RPMI7951 (cell line): ENCODE measurements at regions not wholly inside any gene's neighbourhood (a gene's known extent, or its start where the extent isn't known, plus 50 kb on each side); places are given as distances from the start of the nearest gene placed in this dataset.

Experiments
- DNase-seq: peaks from one replicate; pipeline ENCODE4 v3.0.0-alpha.2; 2012; ENCODE audit warnings: low read depth

DNA sequence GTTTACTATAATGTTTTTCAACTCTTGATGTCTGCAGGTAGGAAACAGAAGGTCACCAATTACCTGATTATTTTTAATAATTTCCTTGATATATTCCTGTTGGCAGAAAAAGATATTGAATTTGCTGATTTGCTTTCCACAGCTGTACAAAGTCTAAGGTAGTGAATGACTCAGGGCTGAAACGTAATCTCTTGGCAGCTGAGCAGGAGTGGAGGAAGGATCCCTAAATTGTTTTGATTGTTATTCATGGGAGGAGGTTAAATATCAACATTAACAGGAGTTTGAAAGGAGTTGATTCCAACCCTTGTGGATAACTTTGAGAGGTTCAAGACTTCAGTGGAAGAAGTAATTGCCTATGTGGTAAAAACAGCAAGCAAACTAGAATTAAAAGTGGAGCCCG is 345.2 kb upstream of the SLC8A1 start:
- no peak for DNase-seq

DNA sequence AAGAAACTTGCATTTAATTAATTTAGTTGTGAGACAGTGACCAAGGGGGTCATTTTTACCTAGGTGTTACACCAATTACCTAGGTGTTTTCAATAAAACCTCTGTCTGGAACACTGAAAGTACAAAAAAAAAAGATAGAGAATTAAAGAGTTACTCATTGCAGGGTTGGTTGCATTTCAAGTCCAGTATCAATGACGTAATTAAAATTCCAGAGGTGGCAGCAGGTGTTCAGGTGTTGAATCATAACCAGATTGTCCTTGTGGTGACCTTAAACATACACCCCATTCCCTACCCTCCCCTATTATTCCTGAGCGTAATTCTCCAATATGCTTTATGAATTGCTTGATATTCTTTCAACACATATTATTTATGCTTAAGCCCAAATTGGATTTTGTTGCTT is 352.0 kb upstream of the SLC8A1 start:
- no peak for DNase-seq

DNA sequence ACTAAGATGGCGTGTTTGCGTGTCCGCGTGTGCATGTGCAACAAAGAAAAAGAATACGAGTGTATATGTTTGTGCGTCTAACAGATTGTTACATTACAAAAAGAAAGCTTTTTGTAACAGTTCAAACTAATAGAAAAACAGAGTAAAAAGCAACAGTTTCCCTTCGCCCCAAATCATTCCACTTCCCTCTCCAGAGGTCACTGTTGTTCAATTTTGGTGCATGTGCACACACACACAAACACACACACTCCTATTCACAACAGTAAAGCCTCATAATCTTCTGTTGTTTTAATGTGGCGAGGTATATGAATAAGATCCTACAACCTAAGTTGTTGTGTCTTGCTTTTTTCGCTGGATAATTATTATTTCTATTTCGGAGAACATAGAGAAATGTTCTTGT is 357.3 kb upstream of the SLC8A1 start:
- no peak for DNase-seq

DNA sequence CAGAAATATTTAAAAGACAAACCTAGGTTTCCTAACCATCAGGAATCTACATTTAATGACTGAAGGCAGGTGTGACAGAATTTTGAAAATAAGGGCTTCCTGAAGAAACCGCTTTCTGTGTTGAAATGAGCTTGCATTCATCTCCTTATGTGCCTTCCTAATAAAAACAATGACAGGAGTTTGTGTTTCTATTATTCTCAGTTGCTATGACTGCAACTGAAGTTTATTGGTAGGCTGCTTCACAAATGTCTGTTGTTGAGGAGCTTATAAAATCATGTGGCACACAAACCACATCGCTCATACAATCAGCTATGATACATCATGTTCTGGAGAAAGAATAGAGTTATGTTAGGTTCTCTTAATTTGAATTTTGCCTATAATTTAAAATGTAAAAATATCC is 362.7 kb upstream of the SLC8A1 start:
- no peak for DNase-seq

DNA sequence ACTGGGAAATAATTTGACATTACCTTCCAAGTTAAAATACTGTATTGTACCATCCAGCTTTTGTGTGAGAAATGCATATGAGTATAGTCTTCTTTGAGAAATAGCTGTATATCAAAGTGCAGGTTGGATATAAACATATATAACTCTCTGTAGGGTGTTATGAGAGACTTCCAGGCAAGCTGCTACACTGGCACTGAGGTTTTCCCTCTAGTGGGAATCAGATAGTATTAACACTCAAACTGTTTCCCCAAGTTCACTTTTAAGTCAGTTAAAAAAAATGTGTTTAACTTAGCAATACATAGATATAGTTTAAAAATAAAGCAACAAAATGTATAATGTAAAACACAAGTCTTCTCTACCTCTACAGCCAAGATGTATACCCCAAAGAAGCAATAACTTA is 368.4 kb upstream of the SLC8A1 start:
- peak; percentile 1 for DNase-seq

DNA sequence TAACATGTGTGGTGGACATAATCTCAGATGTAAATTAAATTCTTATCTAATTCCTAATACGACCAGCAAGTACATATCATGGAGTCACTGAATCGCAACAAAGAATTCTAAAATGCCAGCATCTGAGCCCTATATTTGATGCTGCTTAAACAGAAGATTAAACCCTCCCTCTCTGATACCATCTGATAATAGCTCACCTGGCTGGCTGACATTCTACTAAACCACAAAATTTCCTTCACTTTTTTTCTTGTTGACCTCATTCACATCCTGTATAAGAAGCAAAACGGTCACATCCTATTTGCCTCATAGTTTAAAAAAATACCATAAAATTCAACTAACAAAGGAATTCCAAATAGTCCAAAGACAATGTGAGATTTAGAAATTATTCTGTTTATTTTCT is 371.6 kb upstream of the SLC8A1 start:
- DNase-seq, result no peak

DNA sequence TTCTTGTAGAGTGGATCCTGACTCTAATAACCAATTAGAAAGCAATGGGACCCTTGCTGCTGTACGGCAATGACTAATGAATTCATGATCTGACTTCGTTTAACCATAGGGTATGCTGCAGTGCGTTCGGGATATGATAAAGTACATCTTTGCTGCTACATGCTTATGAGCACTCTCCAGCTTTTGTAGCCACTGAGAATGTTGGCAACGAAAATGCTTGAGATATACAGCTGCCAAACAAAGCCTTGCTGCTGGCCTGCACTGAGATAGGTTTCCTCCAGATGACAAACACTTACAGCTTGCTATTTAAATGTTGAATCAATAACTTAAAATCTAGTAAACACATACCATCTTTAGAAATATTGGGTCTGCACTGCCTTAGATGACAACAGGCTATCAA is 372.4 kb upstream of the SLC8A1 start:
- DNase-seq, result no peak

DNA sequence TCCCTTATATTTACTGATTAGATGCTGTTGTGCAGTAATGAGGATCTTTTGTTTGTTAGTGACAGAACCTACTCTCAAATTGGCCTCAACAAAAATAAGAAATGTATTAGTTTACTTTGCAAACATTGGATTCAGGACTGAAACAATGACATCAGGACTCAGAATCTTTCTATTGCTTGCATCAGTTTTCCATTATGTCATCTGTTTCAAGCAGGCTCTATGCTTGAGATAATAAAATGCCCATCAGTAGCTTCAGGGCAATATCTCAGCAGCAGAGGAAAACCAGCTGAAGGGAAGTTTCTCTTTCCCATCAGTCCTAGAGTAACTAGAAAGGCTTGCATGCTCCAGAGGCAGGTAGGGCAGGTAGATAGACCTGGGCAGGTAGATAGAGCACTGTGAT is 375.5 kb upstream of the SLC8A1 start:
- DNase-seq, result no peak

DNA sequence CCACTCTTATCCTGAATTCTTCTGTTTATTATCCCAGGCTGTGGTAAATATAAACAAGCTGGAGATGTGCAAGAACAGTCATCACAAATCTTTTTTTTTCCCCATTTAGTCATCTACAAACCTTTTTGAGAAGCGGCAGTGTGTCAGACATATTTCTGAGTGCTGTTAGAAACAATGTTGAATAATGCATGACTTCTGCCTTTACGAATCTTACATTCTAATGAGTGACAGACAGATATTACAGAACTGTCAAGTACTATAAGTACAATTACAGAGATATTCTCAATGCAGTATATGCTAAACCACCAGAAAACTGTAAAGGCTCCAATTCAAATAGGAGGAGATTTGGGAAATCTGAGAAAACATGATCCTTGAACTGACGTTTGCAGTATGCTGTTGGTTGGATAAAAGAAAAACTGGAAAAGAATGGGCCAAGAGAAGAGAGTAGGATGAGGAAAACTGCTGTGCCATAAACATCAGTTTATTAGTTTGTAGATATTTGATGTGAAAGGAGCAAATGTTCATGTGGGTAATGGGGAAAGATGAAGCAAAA is 379.5 kb upstream of the SLC8A1 start:
- DNase-seq, result no peak

DNA sequence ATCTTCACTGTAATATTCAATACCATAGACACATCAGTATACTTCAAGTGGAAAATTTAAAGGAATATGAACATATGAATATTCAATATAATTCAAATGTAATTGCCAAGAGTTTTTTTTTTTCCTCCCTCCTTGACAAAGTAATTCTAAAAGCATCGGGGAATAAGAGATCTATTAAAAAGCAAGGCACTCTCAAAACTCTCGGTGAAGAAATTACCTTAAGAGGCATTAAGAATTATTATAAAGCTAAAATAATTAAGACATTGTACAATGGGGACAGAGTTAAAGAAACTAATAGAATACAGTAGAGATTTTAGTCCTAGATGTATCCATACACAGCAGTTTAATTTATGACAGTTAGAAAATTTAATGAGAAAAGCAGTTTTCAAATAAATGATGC is 390.0 kb upstream of the SLC8A1 start:
- no peak for DNase-seq

DNA sequence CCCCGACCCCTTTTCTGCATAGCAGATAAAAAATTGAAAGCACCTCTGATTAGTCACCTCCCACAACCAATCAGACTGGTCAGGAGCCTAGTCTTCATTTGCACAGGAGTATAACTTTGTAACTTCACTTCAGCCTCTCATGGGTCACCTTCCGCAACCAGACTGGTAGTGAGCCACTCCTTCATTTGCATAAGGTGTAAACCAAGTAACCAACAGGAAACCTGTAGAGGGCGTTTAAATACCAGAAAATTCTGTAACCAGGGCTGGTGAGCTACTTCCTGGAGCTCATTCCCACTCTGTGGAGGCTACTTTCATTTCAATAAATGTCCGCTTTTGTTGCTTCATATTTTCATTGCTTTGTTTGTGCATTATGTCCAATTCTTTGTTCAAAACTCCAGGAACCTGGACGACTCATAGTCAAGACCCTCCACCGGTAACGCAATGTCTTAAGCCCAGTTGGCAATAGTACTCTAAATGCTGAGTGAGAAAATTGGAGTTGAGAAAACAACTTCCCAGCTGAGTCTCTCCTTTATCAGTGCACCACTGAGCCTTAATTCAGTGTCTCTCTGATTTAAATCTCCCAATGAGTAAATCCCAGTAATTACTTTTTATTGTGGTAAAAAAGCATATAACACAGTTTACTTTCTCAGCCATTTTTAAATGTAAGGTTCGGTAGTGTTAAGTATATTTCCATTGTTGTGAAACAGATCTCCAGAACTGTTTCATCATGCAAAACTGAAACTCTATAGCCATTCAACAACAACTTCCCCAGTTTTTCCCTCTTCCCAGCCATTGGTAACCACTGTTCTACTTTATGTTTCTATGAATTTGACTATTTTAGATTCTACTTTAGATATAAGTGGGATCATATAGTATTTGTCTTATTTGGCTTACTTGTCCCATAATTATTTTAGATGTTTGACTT is 392.7 kb upstream of the SLC8A1 start:
- DNase-seq, result peak; percentile 16

DNA sequence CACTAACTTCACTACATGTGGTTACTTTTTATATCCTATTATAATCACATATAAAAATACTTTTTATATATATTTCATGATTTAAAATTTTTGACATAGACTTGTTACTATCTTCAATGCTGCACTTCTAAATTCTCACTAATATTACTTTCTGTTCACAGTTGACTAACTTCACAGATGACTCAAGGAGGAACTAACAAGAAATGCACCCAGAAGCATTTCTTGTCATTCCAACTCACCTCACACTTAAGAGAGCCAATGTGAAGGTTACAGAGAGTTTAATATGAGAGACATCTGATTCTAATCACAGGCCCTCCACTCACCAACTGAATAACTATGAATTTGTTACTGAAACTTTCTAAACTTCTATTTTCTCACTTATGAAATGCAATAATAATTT is 399.8 kb upstream of the SLC8A1 start:
- DNase-seq, result no peak

DNA sequence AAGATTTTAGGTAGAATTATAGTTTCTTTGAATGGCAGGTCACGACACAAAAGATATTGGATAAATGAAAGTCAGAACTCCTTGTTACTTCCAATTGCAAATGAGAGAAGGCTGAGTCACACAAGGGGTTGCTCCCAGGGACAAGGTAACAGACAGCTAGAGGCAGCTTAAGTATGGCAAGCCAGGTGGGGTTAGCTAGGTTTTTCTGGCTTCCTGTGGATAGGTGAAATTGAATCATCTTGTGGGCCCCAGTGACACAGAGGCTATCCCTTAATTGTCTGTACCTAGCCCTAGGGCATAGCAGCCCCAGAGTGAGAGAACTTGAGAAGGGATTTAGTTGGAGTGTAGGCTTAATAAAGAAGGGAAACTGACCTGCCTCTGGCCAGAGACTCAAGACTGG is 407.7 kb upstream of the SLC8A1 start:
- no peak for DNase-seq

DNA sequence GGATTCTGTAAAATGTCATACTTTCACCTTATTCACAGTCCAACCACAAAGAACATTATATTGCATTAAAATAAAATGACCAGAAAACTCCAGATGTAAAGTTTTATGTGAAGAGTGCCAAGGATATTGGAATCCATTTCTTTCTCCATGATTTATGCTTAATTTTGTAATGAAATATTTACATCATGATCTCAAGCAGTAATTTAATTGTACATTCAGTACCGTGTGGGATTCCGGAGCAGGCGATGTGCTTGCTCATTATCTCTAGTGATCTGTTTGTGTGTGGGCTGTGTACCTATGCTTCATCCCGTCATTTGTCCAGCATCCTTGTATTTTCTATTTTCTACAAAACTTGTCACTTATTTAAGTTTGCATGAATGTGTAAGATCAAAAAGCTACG is 415.9 kb upstream of the SLC8A1 start:
- no peak for DNase-seq

DNA sequence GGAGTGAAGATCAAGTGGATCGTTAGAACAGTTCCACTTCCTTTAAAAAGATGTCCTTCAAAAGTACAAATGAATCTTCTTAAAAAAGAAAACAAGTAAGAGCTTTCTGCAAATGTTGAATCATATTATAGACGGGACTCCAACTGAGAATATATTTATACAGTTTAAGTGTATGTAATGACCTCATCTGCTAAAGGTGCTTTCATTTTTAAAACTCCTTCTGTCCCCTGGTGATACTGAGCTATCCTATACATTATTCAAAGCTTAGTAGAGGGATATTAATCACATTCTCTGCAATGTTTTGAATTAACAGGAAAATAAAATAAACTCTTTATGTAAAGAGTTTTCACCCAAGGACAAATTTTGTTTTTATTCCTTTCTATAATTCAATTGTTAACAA is 420.7 kb upstream of the SLC8A1 start:
- DNase-seq, result no peak

DNA sequence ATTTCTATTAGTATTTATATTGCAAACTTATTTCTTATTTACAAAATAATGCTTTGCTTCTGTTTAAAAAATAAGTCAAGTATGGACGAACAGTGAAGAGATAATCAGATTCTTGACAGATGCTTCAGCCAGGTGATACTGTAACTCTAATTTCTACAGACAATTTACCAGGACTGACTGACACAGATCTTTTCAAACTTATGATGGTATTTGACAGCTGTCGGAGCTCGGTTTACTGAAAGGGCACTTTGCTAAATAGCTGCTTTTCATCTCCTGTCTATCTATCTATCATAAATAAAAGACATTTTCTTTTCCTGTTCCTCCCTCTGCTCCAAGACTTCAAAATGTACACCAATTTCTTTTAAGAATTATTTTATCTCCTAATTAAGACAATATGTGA is 422.5 kb upstream of the SLC8A1 start:
- no peak for DNase-seq

DNA sequence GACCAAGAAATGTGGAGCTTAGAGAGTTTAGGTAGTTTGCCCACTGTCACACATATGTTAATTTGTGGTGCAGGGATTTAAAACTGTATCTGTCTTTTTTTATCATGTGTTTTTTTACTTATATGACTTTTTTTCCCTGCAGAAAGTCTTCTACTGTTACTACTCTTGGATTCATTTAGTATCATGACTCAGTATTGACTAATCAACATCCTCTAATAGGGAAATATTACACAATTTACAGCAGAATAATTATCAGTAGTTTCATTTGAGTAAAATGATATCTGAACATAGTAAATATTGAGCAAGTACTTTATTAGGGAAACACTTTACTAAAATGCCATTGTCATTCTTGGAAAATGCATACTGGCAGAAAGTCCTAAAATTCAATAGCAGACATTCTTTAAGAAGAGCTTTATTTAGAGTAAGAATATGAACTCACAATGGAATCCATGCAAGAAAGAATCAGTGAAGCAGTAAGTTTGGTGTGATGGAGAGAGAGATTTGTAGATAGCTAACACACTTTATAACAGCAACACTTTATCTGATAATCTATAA is 425.9 kb upstream of the SLC8A1 start:
- DNase-seq, result no peak

DNA sequence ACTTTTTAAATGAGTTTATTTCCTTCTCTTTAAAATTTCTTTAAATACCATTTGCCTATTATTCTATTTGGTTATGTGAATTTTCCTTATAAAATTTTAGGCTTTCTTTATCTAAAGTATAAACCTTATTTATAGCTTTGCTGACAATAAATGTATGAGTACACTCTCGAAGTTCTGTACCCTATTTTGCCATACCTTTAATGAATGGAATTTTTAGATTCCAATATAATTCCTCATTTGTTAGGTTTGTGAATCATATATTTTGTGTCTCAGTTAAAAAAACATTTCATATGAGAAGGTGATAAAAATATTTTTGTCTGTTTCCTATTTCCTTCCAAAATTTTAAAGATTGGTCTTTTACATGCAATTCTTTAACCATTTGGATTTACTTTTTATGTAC is 427.4 kb upstream of the SLC8A1 start:
- no peak for DNase-seq

DNA sequence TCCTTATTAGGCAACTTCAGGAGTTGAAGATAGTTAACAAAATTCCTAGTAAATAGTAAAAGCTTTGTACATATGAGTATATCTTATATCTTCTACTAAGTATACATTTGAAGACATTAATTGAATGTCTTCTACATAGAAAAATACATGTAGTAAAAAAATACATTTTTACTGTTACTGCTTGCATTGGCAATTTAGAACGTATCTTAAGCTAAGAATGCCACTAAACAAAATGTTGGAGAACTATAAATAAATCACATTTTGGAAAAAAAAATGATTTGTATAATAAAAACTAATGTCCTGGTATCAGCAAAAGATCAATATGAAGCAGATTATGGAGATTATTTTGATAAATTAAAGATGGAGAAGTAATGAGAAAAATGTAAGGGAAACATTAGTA is 434.2 kb upstream of the SLC8A1 start:
- no peak for DNase-seq

DNA sequence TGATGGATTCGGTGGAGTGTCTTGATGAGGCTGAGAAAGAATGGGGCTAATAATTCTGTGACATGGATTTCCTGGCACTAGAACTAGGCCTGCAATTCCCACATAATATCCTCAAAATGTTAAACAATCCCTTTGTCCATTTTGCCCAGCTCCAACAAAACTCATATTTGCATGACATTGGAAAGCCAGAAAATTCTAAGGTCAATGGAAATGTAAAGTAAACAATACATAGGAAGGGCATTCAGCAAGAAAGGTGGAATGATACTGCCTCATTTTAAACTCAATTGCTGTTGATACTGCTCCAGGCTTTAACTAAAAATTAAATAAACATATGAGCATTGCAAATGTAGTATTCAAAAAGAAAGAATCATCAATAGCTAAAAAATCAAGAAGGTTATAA is 434.8 kb upstream of the SLC8A1 start:
- DNase-seq, result no peak

DNA sequence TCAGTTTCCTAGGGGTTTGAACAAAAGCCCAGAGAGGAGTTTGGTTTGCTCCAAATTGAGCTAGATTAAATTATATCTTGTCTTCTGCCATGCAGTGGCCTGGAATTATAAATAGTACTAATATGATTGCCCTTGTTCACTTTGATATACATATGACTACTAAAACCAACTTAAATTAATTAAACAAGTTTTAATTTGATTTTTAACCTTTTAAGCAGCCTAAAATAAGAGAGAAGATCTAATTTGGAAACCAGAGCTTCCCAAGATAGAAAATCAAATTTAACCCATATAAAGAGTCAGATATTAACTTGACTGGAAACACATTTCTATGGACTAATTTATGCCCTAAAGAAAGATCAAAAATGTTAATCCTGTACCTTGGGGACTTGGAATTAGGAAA is 444.5 kb upstream of the SLC8A1 start:
- no peak for DNase-seq

DNA sequence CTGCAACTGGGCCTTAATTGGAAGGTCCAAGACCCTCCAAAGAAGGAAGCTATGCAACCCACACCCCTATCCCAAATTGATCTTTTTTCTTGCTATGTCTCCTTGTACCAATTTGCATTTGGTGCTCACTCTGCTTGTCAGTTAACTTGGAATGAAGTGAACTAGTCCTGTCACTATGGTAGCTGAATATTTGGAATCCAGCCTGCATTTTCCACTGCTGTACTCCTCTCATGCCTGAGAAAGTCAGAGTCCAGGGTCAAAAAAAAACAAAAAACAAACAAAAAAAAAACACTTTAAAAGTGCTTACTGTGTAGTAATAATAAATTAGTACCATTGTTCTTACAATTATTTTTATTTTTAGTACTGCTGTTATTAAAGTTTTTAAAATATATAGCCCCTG is 462.8 kb upstream of the SLC8A1 start:
- DNase-seq, result no peak

DNA sequence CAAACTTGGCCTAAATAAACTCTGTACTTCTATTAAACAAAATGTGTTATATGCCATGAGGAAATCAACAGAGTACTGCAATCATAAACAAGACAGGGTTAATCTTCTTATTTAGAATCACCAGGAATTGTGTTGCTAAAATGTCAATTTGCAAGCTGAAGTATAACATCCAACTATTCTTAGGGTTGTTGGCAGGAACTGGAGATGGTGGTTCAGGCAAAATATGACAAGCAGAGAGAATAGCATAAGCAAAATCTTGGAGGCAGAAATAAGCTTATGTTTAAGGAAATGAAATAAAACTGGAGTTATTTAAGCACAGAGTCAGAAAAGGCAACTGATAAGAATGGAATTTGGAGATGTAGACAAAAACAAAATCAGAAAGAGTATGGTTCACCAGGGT is 463.8 kb upstream of the SLC8A1 start:
- DNase-seq, result no peak

DNA sequence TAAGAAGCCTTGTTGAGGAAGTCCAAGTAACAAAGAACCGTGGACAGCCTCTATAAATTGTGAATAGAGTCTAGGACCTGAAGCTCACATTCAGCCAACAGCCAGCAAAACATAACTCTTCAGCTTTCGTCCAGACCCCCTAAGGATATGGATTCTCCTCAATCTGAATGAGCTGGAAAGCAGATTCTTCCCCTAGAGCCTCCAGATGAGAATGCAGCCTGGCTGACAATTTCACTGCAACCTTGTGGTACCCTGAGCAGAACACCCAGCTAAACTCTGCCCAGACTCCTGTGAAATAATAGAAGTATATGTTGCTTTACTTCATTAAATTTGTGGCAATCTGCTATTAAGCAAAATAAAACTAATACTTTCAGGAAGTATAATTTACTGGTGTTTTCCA is 483.5 kb upstream of the SLC8A1 start:
- no peak for DNase-seq
